GM23248 (cell line): ENCODE measurements at regions not wholly inside any gene's neighbourhood (a gene's known extent, or its start where the extent isn't known, plus 50 kb on each side); places are given as distances from the start of the nearest gene placed in this dataset.

Experiments
- DNase-seq: peaks from one replicate; pipeline ENCODE4 v3.0.0-alpha.2; 2015
- H2AFZ ChIP-seq: fragments of 200-600 bp; sonication (generic); 2 replicates; pipeline ENCODE4 v1.6.1; 2016; ENCODE audit warnings: antibody characterized with exemption
- H3F3A ChIP-seq: fragments of 200-600 bp; sonication (generic); 2 replicates; pipeline ENCODE4 v1.6.1; 2016; ENCODE audit warnings: mild to moderate bottlenecking, antibody characterized with exemption, mixed run types; ENCODE audit not compliant: insufficient read depth
- H3K27ac ChIP-seq: fragments of 200-600 bp; sonication (generic); 2 replicates; pipeline ENCODE4 v1.5.1; 2016; ENCODE audit warnings: mild to moderate bottlenecking
- H3K27me3 ChIP-seq: fragments of 200-600 bp; sonication (generic); replicated peaks from 2 replicates; pipeline ENCODE4 v1.6.1; 2016; ENCODE audit warnings: mild to moderate bottlenecking; ENCODE audit not compliant: insufficient read depth
- H3K36me3 ChIP-seq: fragments of 200-600 bp; sonication (generic); 2 replicates; pipeline ENCODE4 v1.6.1; 2016; ENCODE audit warnings: low read depth, mild to moderate bottlenecking
- H3K4me1 ChIP-seq: fragments of 200-600 bp; sonication (generic); 2 replicates; pipeline ENCODE4 v1.6.1; 2016; ENCODE audit warnings: mild to moderate bottlenecking; ENCODE audit not compliant: insufficient read depth
- H3K4me2 ChIP-seq: fragments of 200-600 bp; sonication (generic); one replicate; pipeline ENCODE4 v1.6.1; 2016; ENCODE audit warnings: mild to moderate bottlenecking; ENCODE audit not compliant: unreplicated experiment
- H3K4me3 ChIP-seq: fragments of 200-600 bp; sonication (generic); 2 replicates; pipeline ENCODE4 v1.5.1; 2016; ENCODE audit warnings: mild to moderate bottlenecking
- H3K79me2 ChIP-seq: fragments of 200-600 bp; sonication (generic); 2 replicates; pipeline ENCODE4 v1.6.1; 2016; ENCODE audit warnings: mild to moderate bottlenecking; ENCODE audit not compliant: insufficient read depth
- H3K9ac ChIP-seq: fragments of 200-600 bp; sonication (generic); 2 replicates; pipeline ENCODE4 v1.6.1; 2016; ENCODE audit warnings: mild to moderate bottlenecking
- H3K9me2 ChIP-seq: fragments of 200-600 bp; sonication (generic); 2 replicates; pipeline ENCODE4 v1.6.1; 2016; ENCODE audit warnings: mixed run types, mild to moderate bottlenecking, moderate library complexity; ENCODE audit not compliant: insufficient read depth
- H3K9me3 ChIP-seq: fragments of 200-600 bp; sonication (generic); one replicate; pipeline ENCODE4 v1.6.1; 2017; ENCODE audit warnings: low read depth
- H4K20me1 ChIP-seq: fragments of 200-600 bp; sonication (generic); 2 replicates; pipeline ENCODE4 v1.6.0; 2016; ENCODE audit not compliant: insufficient read depth
- EZH2 ChIP-seq: fragments of 200-600 bp; sonication (generic); IDR thresholded peaks from 2 replicates; pipeline ENCODE4 v1.6.1; 2018; ENCODE audit warnings: antibody characterized with exemption, mild to moderate bottlenecking; ENCODE audit not compliant: insufficient read depth, poor library complexity, severe bottlenecking
- EZH2phosphoT487 ChIP-seq: fragments of 200-600 bp; sonication (generic); IDR thresholded peaks from 2 replicates; pipeline ENCODE4 v1.6.1; 2018; ENCODE audit warnings: antibody characterized with exemption, moderate library complexity, mild to moderate bottlenecking, low read depth; ENCODE audit not compliant: insufficient read depth
- WGBS, 2 experiments: methylation state at CpG; one replicate each; pipeline ENCODE4 v1.1.6; 2015 to 2017; ENCODE audit warnings: low lambda C conversion rate in 2 of 2, low coverage in 1 of 2; ENCODE audit errors: missing lambda C conversion rate in 2 of 2; 5-methylcytosine and 5-hydroxymethylcytosine counted together
- in situ Hi-C: fragments of 300-500 bp; cut with MboI; formaldehyde crosslinking; loops from 2 replicates; pipeline ENCODE4 v1.15.0; 2020

GRCh38 chr5:82784521-82784920 is 292.7 kb downstream of the TMEM167A start:
- H3K27me3 ChIP-seq: 0 out of 2 replicates have a peak, but pooled peaks cover 3% of the 10 kb centered on the region
- no peaks in the 10 kb centered on the region for H3K4me1 ChIP-seq
- no peaks in the 10 kb centered on the region for H3K9me3 ChIP-seq
- in situ Hi-C loops: loop anchor here (25.0 kb wide), 1 partner anchor 422 kb away; no protein-coding TSS in a partner anchor
- TF ChIP-seq EZH2phosphoT487 (no peak), EZH2 (no peak)
- no peak overlapping the region for H3K9ac ChIP-seq
- H3K27ac ChIP-seq: no peak overlapping the region
- H2AFZ ChIP-seq: no peak overlapping the region
- H3K79me2 ChIP-seq: no peaks in the 10 kb centered on the region
- no peaks in the 10 kb centered on the region for H3F3A ChIP-seq
- no peak overlapping the region for H3K4me2 ChIP-seq
- no peaks in the 10 kb centered on the region for H3K36me3 ChIP-seq
- no peaks in the 10 kb centered on the region for H3K9me2 ChIP-seq
- no peak overlapping the region for H3K4me3 ChIP-seq
- no peaks in the 10 kb centered on the region for H4K20me1 ChIP-seq
- DNase-seq: no peak
- 68 to 71% methylated on average over 1 of the region's 1 CpG for WGBS, 2 experiments

- Histone ChIP-seq H2AFZ (no peak overlapping the region), H3K9me2 (no peaks in the 10 kb centered on the region), H3K4me2 (no peak overlapping the region), H3K4me3 (no peak overlapping the region), H3K79me2 (no peaks in the 10 kb centered on the region), H4K20me1 (no peaks in the 10 kb centered on the region), H3K4me1 (no peaks in the 10 kb centered on the region), H3K36me3 (no peaks in the 10 kb centered on the region), H3K27me3 (no peaks in the 10 kb centered on the region), H3K9me3 (no peaks in the 10 kb centered on the region), H3F3A (no peaks in the 10 kb centered on the region), H3K27ac (no peak overlapping the region), H3K9ac (no peak overlapping the region)
- WGBS, 2 experiments: 46 to 56% methylated on average over 2 of the region's 2 CpGs
- DNase-seq: no peak
- in situ Hi-C loops: loop anchor here (25.0 kb wide), 1 partner anchor 415 kb away; no protein-coding TSS in a partner anchor
- TF ChIP-seq EZH2phosphoT487: no peak
- no peak for TF ChIP-seq EZH2
These were observed 300.1 kb downstream of the TMEM167A start for GRCh38 chr5:82777106-82777505.

- Histone ChIP-seq H3K27me3 (no peaks in the 10 kb centered on the region), H3F3A (no peaks in the 10 kb centered on the region), H3K36me3 (no peaks in the 10 kb centered on the region), H4K20me1 (no peaks in the 10 kb centered on the region), H3K4me1 (no peaks in the 10 kb centered on the region), H3K9me2 (no peaks in the 10 kb centered on the region), H2AFZ (no peak overlapping the region), H3K4me2 (no peak overlapping the region), H3K27ac (no peak overlapping the region), H3K4me3 (no peak overlapping the region), H3K9me3 (no peaks in the 10 kb centered on the region), H3K9ac (no peak overlapping the region), H3K79me2 (no peaks in the 10 kb centered on the region)
- TF ChIP-seq EZH2phosphoT487 (no peak), EZH2 (no peak)
- 63 to 66% methylated on average over 4 of the region's 4 CpGs for WGBS, 2 experiments
- no peak for DNase-seq
- in situ Hi-C loops: no loop called here
These were observed 304.9 kb downstream of the TMEM167A start for GRCh38 chr5:82772281-82772680.

- Histone ChIP-seq H4K20me1 (no peaks in the 10 kb centered on the region), H2AFZ (no peak overlapping the region), H3K27me3 (no peaks in the 10 kb centered on the region), H3K36me3 (no peaks in the 10 kb centered on the region), H3K79me2 (no peaks in the 10 kb centered on the region), H3K4me3 (no peak overlapping the region), H3K9ac (no peak overlapping the region), H3K9me2 (no peaks in the 10 kb centered on the region), H3K9me3 (no peaks in the 10 kb centered on the region), H3K27ac (no peak overlapping the region), H3K4me1 (no peaks in the 10 kb centered on the region), H3K4me2 (no peak overlapping the region), H3F3A (no peaks in the 10 kb centered on the region)
- in situ Hi-C loops: no loop called here
- DNase-seq: no peak
- TF ChIP-seq EZH2 (no peak), EZH2phosphoT487 (no peak)
These were observed 311.0 kb downstream of the TMEM167A start for GRCh38 chr5:82766206-82766605.

- TF ChIP-seq EZH2phosphoT487 (no peak), EZH2 (no peak)
- H4K20me1 ChIP-seq: no peaks in the 10 kb centered on the region
- no peak overlapping the region for H2AFZ ChIP-seq
- no peak overlapping the region for H3K27ac ChIP-seq
- no peaks in the 10 kb centered on the region for H3K36me3 ChIP-seq
- 59 to 60% methylated on average over 3 of the region's 3 CpGs for WGBS, 2 experiments
- H3F3A ChIP-seq: no peaks in the 10 kb centered on the region
- H3K4me3 ChIP-seq: no peak overlapping the region
- H3K79me2 ChIP-seq: no peaks in the 10 kb centered on the region
- H3K4me1 ChIP-seq: no peaks in the 10 kb centered on the region
- DNase-seq: no peak
- no peaks in the 10 kb centered on the region for H3K27me3 ChIP-seq
- H3K9me2 ChIP-seq: no peaks in the 10 kb centered on the region
- no peaks in the 10 kb centered on the region for H3K9me3 ChIP-seq
- H3K4me2 ChIP-seq: no peak overlapping the region
- H3K9ac ChIP-seq: no peak overlapping the region
- in situ Hi-C loops: no loop called here
These were observed 311.4 kb downstream of the TMEM167A start for GRCh38 chr5:82765765-82766164.
